G401 (cell line): ENCODE measurements at regions not wholly inside any gene's neighbourhood (a gene's known extent, or its start where the extent isn't known, plus 50 kb on each side); places are given as distances from the start of the nearest gene placed in this dataset.
"Not testable (repeated sequence)": the region's sequence is repeated elsewhere in the genome, so short reads cannot be mapped to it uniquely, and the experiment has no call there.

Source experiments
- DNase-seq: peaks from one replicate; pipeline ENCODE4 v3.0.0-alpha.2; 2015; ENCODE audit warnings: low spot score
- in situ Hi-C: cut with HindIII; loops from 2 replicates; pipeline ENCODE4 v1.10.0; 2016; ENCODE audit warnings: low sequenced_read_pairs, mixed read lengths

DNA sequence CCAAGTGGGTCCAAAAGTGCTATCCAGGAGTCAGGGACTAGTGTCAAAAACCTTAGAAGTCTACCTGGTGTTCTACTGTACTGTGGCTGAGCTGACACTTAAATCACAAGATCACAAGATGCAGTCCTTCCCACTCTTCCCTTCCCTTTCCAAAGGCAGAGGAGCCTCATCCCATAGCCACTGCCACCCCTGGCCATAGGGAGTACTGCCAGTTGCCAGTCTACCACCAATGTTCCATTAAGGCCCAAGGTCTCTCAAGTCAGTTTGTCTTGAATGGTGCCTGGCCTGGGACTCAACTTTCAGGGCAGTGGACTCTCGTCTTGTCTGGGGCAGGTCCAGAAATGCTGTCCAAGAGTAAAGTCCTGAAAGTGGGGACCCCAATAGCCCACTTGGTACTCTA, 585.6 kb downstream of the NUP35 start:
- DNase-seq = no peak
- in situ Hi-C loops = no loop called here

DNA sequence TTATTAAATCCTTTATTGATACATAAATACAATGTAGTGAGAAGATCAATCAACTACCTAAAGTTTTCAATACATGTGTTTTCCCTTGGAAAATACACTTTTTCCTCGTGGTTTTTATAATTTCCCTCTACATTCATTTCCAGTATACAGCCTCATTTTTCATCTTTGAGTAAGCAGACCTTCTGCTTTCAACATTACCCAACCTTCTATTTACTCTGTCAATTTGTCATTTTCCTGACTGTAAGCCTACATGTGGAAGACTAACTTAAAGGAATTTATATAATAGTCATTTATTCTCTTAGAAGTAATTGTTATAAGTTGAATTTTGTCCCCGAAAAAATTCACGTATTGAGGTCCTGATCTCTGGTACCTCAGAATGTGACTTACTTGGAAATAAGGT, 594.0 kb downstream of the NUP35 start:
- in situ Hi-C loops = no loop called here
- DNase-seq = no peak

DNA sequence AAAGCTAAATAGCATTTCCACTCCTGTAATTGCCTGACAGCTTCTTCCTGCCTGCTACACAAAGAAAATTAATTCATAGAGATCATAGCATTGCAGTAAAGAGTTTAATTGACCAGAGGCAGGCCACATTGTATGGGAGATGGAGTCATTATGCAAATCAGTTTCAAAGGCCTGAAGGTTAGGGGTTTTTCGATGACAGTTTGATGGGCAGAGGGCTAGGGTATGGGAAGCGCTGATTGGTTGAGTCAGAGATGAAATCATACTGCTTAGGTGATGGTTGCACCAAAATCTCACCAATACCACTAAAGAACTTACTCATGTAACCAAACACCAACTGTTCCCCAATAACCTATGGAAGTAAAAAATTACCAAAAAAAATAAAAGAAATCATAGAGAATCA, 599.0 kb downstream of the NUP35 start:
- DNase-seq = no peak
- in situ Hi-C loops = no loop called here

DNA sequence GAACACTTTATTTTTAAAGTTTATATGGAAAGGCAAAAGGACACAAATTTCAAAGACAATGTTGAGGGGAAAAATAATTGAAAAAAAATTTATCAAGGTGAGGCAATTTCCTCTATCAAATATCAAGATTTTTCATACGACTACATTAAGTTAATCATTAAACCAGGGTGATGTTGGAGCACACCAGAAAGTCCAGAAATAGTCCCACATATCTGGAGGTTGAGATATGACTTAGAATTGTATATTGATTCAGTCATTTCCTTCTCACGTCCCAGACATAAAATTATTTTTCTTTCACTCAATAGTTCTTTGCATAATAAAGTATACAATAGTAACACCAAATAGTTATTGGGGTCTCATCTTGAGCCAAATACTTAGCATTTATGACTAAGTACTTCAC, 605.1 kb downstream of the NUP35 start:
- no peak for DNase-seq
- in situ Hi-C loops = no loop called here

DNA sequence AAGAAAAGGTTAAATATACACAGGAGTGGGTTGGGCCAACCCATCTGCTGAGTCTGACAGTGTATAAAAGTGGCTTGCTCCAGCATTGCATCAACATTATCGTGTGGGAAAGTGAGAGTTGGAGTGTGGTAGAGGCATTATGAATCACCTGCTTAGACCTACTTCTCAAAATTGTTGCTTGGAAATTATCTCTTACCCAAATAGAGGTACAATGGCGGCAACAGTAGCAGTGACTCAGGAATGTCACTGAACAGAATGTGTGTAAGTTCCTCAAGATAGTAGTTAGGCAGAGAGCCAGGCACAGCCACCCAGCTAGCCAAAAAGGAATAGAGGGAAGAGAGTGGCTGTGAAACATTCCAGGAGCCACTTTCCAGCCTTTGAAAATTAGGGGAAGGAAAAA, 616.0 kb downstream of the NUP35 start:
- DNase-seq = no peak
- in situ Hi-C loops = no loop called here

DNA sequence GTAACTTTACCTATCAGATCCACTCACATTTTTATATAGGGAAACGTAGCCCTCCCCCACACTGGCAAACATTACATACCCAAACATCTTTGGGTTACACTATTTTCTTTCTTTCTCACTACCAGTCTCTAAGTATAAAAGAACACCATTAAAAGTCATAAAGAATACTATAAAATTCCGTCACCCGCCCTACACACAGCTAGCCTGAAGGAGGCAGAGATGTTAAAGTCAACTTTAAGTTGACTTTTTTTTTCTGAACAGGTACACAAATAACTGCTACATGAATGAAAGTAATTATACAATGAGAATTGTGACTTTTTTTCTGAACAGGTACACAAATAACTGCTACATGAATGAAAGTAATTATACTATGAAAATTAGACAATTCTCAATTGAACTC, 628.3 kb downstream of the NUP35 start:
- in situ Hi-C loops = no loop called here

DNA sequence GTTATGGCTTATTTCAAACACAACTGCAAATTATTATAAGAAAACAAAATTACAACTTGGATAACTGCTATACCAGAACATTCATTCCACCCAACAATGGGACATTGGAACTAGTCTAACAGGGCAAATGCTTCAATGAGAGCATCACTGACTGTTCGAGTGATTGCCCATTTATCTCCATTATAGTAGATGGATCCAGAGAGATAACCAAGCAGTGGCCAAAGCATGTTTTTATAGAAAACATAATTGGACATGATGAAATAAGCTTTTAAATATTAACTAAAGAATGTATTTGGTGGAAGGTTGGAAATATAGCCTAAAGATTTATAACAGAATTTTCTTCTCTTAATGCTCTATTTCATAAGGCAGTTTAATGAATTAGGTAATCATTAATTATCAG, 634.8 kb downstream of the NUP35 start:
- in situ Hi-C loops = no loop called here
- no peak for DNase-seq

More for the DNA sequence above, 628.3 kb downstream of the NUP35 start:
- DNase-seq = no peak

DNA sequence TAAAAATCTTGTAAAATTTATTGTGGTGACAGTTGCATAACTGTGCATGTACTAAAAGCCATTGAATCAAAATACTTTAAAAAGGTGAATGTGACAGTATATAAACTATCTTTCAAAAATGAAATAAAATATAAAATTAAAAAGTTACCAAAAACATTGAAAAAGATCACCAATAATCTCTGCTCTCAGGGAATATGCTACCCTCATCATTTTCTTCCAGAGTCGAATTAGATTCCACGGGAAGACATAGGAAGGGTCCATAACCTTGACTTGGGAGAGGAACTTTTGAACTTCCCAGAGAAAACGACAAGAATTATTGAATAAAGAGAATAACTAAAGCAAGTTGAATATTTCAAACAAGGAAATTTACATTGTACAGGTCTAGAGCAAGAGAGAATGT, 649.5 kb downstream of the NUP35 start:
- in situ Hi-C loops = no loop called here
- DNase-seq = no peak

DNA sequence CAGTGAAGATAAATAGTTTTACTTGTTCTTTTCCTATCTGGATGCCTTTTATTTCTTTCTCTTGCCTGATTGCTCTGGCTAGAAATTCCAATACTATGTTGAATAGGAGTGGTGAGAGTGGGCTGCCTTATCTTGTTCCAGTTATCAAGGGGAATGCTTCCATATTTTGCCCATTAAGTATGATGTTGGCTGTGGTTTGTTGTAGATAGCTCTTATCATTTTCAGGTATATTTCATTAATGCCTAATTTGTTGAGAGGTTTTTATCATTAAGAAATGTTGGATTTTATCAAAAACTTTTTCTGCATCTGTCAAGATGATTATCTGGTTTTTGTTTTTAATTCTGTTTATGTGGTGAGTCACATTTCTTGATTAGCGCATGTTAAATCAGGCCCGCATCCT, 655.8 kb downstream of the NUP35 start:
- in situ Hi-C loops = no loop called here

DNA sequence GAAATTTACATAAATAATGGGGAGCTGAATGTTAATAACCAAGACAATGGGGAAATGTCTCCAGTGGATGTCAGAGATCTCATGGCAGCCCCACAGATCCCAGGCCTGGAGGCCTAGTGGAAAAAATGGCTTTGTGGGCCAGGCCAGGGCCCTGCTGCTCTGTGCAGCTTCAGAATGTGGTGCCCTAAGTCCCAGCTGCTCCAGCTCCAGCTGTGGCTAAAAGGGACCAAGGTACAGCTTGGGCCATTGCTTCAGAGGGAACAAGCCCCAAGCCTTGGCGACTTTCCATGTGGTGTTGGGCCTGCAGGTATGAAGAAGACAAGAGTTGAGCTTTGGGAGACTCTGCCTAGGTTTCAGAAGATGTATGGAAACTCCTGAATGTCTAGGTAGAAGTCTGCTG, 658.2 kb downstream of the NUP35 start:
- no peak for DNase-seq
- in situ Hi-C loops = no loop called here

More for the DNA sequence above, 655.8 kb downstream of the NUP35 start:
- DNase-seq = no peak

DNA sequence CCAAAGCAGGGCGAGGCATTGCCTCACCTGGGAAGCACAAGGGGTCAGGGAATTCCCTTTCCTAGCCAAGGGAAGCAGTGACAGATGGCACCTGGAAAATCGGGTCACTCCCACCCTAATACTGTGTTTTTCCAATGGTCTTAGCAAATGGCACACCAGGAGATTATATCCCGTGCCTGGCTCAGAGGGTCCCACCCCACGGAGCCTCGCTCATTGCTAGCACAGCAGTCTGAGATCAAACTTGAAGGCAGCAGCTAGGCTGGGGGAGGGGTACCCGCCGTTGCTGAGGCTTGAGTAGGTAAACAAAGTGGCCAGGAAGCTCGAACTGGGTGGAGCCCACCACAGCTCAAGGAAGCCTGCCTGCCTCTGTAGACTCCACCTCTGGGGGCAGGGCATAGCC, 664.6 kb downstream of the NUP35 start:
- DNase-seq, in situ Hi-C loops: not testable (repeated sequence)

DNA sequence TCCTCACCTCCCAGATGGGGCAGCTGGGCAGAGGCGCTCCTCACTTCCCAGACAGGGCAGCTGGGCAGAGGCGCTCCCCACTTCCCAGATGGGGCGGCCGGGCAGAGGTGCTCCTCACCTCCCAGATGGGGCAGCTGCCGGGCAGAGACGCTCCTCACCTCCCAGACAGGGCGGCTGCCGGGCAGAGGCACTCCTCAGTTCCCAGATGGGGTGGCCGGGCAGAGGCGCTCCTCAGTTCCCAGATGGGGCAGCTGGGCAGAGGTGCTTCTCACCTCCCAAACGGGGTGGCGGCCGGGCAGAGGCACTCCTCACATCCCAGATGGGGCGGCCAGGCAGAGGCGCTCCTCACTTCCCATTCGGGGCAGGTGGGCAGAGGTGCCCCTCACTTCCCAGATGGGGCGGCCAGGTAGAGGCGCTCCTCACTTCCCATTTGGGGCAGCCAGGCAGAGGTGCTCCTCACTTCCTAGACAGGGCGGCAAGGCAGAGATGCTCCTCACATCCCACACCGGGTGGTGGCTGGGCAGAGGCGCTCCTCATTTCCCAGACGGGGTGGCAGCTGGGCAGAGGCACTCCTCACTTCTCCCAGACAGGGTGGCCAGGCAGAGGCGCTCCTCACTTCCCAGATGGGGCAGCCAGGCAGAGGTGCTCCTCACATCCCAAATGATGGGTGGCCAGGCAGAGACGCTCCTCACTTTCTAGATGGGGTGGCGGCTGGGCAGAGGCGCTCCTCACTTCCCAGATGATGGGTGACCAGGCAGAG, 668.1 kb downstream of the NUP35 start:
- DNase-seq, in situ Hi-C loops: not testable (repeated sequence)

DNA sequence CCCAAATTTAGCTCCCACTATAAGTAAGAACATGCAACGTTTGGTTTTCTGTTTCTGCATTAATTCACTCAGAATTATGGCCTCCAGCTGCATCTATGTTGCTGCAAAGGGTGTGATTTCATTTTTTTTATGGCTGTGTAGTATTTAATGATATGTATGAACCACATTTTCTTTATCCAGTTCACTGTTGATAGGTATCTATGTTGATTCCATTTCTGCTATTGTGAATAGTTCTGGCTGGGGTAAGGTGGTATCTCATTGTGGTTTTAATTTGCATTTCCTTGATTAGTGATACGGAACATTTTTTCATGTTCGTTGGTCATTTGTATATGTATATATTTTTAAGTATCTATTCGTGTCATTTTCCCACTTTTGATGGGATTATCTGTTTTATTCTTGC, 674.3 kb downstream of the NUP35 start:
- in situ Hi-C loops = no loop called here
- DNase-seq = no peak

DNA sequence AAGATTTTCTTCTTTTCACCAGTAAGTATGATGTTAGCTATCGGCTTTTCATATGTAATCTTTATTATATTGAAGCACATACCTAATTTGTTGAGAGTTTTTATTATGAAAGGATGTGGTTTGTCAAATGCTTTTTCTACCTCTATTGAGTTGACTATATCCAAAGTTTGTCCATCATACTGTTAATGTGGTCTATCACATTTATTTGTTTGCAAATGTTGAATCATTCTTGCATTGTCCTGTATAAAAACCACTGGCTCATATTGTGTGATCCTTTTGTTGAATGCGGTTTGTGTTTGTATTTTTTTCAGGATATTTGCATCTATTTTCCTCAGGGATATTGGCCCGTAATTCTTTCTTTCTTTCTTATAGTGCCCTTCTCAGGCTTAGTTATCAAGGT, 675.5 kb downstream of the NUP35 start:
- DNase-seq = no peak
- in situ Hi-C loops = no loop called here

DNA sequence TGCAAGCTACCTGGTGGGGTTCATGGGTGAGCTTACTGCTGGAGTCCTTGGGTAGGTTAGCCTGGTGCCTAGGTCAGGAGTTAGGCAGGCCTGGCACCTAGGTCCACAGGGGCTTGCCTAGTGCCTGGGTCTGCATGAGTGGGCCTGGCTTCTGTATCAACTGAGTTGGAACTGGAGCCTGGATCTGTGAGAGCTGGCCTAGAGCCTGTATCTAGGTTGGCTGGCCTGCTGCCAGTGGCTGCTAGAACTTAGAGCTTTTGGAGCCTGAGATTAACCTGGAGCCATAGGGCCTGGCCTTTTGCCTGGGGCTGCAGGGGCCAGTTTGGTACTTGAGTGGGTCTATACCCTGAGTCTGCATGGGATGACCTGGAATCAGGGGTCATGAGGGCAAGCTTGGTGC, 679.4 kb downstream of the NUP35 start:
- no peak for DNase-seq
- in situ Hi-C loops = no loop called here

DNA sequence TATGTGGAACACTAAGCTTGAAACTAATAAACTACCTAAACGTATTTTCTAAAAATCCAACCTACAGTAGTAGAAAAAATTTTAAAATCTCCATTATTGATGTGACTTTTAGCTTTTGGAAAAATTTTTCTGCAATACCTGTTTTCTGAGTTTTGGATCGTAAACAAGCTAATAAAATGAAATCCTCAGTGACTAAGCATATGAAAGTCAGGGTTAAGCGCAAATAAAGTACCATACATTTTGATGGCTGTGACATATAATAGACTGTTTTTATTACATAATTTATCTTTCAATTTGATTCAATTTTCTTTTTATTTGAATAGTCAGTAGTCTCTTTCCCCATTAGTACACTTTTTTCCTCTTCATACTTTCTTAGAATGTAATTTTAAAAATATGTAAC, 683.6 kb downstream of the NUP35 start:
- in situ Hi-C loops = no loop called here
- DNase-seq = no peak

DNA sequence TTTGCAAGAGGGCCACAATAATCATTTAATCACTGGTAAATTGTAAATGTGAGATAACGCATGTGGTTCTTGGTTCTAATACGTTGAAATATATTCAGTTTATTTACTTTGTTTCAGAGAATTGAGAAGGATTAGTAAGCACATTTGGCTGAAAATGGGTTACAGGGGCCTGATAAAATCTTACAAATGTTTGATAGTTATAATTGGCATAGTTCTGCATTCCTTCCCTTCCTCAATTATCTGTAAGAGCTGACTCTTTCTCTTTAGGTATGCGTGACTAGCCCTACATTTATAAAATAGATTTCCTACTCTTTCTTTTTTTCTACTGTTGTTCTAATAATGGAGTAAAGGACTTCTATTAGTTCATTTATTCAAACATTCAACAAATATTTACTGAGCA, 685.2 kb downstream of the NUP35 start:
- in situ Hi-C loops = no loop called here
- DNase-seq = no peak

DNA sequence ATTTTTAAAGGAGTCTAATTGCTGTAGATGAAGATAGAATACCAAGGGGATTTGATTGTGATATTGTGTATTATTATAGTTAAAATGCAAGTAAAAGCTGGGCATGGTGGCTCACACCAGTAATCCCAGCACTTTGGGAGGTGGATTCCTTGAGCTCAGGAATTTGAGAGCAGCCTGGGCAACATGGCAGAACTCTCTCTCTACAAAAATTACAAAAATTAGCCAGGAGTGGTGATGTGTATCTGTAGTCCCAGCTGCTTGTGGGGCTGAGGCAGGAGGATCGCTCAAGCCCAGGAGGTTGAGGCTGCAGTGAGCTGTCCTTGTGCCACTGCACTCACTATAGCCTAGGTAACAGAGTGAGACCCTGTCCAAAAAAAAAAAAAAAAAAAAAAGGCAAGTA, 687.0 kb downstream of the NUP35 start:
- in situ Hi-C loops = no loop called here
- DNase-seq = no peak

DNA sequence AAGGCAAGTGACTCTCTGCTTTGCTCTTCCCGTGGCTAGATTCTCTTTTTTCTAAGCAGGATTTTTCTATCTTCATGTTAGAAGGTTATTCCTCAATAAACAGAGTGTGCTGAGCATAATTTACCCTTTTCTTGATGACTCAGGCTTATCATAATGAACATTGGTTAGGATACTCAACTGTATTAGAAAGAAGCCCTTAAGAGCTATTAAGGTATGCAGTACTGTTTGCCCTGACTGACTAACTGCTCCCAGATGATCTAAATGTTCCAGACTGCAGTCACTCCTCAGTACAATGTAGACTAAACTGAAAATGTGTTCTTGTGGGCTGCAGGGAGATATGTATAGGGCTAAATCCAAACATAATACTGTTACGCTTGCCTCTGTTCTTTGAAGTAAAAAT, 687.8 kb downstream of the NUP35 start:
- no peak for DNase-seq
- in situ Hi-C loops = no loop called here

DNA sequence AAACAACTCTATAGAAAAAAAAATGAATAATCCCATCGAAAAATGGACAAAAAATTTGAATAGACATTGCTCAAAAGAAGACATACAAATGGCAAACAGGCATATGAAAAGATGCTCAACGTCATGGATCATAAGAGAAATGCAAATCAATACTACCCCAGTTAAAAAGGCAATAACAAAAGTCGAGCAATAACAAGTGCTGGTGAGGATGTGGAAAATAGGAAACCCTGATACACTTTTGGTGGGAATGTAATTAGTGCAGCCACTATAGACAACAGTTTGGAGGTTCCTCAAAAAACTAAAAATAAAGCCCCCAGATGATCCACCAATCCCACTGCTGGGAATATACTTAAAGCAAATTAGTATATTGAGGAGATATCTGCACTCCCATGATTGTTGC, 701.5 kb downstream of the NUP35 start:
- no peak for DNase-seq
- in situ Hi-C loops = no loop called here

DNA sequence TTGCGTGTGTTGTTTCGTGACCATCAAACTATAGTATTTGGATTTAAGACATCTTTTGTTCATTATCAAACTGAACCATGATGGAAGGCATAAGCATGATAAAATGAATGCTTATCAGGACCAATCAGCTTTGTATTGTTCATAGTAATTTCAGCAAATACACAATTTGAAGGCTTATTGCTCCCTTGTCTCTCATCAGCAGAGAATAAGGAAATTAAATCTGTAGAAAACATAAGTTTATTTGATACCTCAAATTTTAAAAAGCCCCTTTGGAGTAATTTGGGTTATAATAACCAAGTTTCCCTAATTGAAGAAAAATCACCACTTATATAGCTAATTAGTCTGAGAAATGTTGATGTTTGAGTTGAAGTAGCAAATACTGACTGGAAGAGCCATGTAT, 705.7 kb downstream of the NUP35 start:
- no peak for DNase-seq
- in situ Hi-C loops = no loop called here

DNA sequence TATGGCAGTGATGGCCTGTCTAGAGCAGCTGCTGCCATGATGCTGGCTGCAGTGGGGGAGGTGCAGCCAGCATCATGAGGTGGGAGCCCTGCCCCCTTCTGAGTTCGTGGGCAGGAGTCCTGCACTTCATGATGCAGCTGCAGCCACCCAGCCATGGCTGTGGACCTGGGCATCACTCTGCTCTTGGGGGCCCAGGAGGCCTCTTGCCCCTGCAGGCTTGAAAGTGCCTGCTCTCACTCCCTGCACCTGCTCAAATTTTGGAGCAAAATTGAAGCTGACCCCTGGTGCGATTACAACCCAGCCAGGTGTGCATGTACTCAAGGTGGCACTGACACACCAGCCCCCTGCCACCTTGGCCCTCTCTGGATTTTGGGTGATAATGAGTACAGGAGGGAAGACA, 712.9 kb downstream of the NUP35 start:
- no peak for DNase-seq
- in situ Hi-C loops = no loop called here
